GM12878 (cell line): ENCODE measurements at regions not wholly inside any gene's neighbourhood (a gene's known extent, or its start where the extent isn't known, plus 50 kb on each side); places are given as distances from the start of the nearest gene placed in this dataset.

ENCODE experiments used
- ATAC-seq: fragments of 200-7000 bp; cut with Tn5 transposase; 3 replicates; pipeline ENCODE4 v1.9.1; 2020; ENCODE audit warnings: mild to moderate bottlenecking, moderate library complexity
- BruUV-seq: library from RNA; stranded (reverse); fragments of 400-500 nt; replicated peaks from 2 replicates; lab custom pipeline; 2021; lab: Mats Ljungman, UMichigan
- CTCF ChIA-PET: fragments of 300-600 bp; sonication (Branson Sonifier 250); formaldehyde crosslinking; extraction: SDS; loops from one replicate; lab custom pipeline; 2021; ENCODE audit warnings: inconsistent platforms; lab: Yijun Ruan, JAX
- POLR2A ChIA-PET: fragments of 350-600 bp; formaldehyde crosslinking; extraction: SDS; loops from one replicate; lab custom pipeline; 2021; ENCODE audit warnings: inconsistent platforms; lab: Charles Lee
- RAD21 ChIA-PET: fragments of 300-600 bp; sonication (Branson Sonifier 250); formaldehyde crosslinking; loops from one replicate; lab custom pipeline; 2023; ENCODE audit warnings: antibody characterized with exemption; ENCODE audit not compliant: unreplicated experiment; lab: Charles Lee
- SMC1A ChIA-PET: fragments of 300-600 bp; sonication (Branson Sonifier 250); formaldehyde crosslinking; loops from one replicate; lab custom pipeline; 2023; ENCODE audit not compliant: unreplicated experiment, uncharacterized antibody; lab: Charles Lee
- DNase-seq: peaks from one replicate; pipeline ENCODE4 v3.0.0-alpha.2; 2011; ENCODE audit warnings: low read depth, low spot score
- FAIRE-seq: peaks from 3 replicates; lab custom pipeline; 2011; peaks lifted over from hg19 to GRCh38; lab: Jason Lieb, UNC
- H2AFZ ChIP-seq: 2 replicates; pipeline ENCODE4 v1.6.0; 2011; ENCODE audit warnings: low read depth, low read length, control low read depth; ENCODE audit not compliant: control insufficient read depth
- H3K27ac ChIP-seq: 2 replicates; pipeline ENCODE4 v1.5.1; 2011; ENCODE audit warnings: control low read depth; ENCODE audit not compliant: control insufficient read depth, insufficient read depth
- H3K27me3 ChIP-seq, 2 experiments: replicated peaks in 1 of 2; 2 replicates each; pipeline versions ENCODE4 v1.6.0 to v1.6.1; 2011; ENCODE audit warnings: low read length in 1 of 2; ENCODE audit not compliant: control insufficient read depth in 2 of 2, insufficient read depth in 2 of 2
- H3K36me3 ChIP-seq, 2 experiments: 2 replicates each; pipeline ENCODE4 v1.5.1; 2011; ENCODE audit warnings: low read length in 1 of 2; ENCODE audit not compliant: control insufficient read depth in 2 of 2, insufficient read depth in 2 of 2
- H3K4me1 ChIP-seq: 2 replicates; pipeline ENCODE4 v1.6.1; 2011; ENCODE audit warnings: mild to moderate bottlenecking, low read length, moderate library complexity, mixed read lengths; ENCODE audit not compliant: control insufficient read depth, insufficient read depth
- H3K4me2 ChIP-seq: 2 replicates; pipeline ENCODE4 v1.6.0; 2011; ENCODE audit warnings: control low read depth; ENCODE audit not compliant: control insufficient read depth, insufficient read depth
- H3K4me3 ChIP-seq: fragments of 200-600 bp; sonication (generic); 2 replicates; pipeline ENCODE4 v1.5.1; 2016
- H3K79me2 ChIP-seq: 2 replicates; pipeline ENCODE4 v1.6.0; 2011; ENCODE audit warnings: low read length; ENCODE audit not compliant: control insufficient read depth, insufficient read depth
- H3K9ac ChIP-seq: 2 replicates; pipeline ENCODE4 v1.8.0; 2011; ENCODE audit warnings: low read length, control low read depth, mixed read lengths; ENCODE audit not compliant: control insufficient read depth, insufficient read depth
- H3K9me3 ChIP-seq: replicated peaks from 3 replicates; pipeline ENCODE4 v1.5.1; 2011; ENCODE audit warnings: mild to moderate bottlenecking, low read length; ENCODE audit not compliant: control insufficient read depth, insufficient read depth
- H4K20me1 ChIP-seq: 2 replicates; pipeline ENCODE4 v1.6.0; 2011; ENCODE audit not compliant: control insufficient read depth, insufficient read depth
- BRCA1 ChIP-seq: IDR thresholded peaks from 2 replicates; pipeline ENCODE4 v1.6.1; 2011; ENCODE audit warnings: low read depth, low read length, improper control_type of control experiment
- E2F4 ChIP-seq: IDR thresholded peaks from 2 replicates; pipeline ENCODE4 v1.6.1; 2012; ENCODE audit warnings: low read depth, low read length, improper control_type of control experiment
- EP300 ChIP-seq, 2 experiments: fragments of 150-350 bp in 1 of 2; IDR thresholded peaks; 2 replicates each; pipeline ENCODE4 v1.6.1; 2011 to 2012; ENCODE audit warnings: low read depth in 2 of 2, low read length in 2 of 2, borderline replicate concordance in 1 of 2, improper control_type of control experiment in 1 of 2, inconsistent platforms in 1 of 2; ENCODE audit not compliant: control insufficient read depth in 1 of 2
- LARP7 ChIP-seq: fragments of 450-650 bp; IDR thresholded peaks from 2 replicates; pipeline ENCODE4 v1.6.1; 2017; ENCODE audit warnings: mild to moderate bottlenecking
- MTA2 ChIP-seq: fragments of 450-650 bp; IDR thresholded peaks from 2 replicates; pipeline ENCODE4 v1.6.1; 2016; ENCODE audit warnings: low read depth, mild to moderate bottlenecking, moderate library complexity
- MYB ChIP-seq: fragments of 150-350 bp; IDR thresholded peaks from 2 replicates; pipeline ENCODE4 v1.6.1; 2014; ENCODE audit warnings: mild to moderate bottlenecking, low read depth, low read length, borderline replicate concordance
- RELA ChIP-seq: fragments of 450-650 bp; IDR thresholded peaks from 2 replicates; pipeline ENCODE4 v1.8.0; 2014; ENCODE audit warnings: borderline replicate concordance; ENCODE audit not compliant: partially characterized antibody
- RELB ChIP-seq: fragments of 450-650 bp; IDR thresholded peaks from 2 replicates; pipeline ENCODE4 v1.6.1; 2017; ENCODE audit warnings: low read depth, mild to moderate bottlenecking, moderate library complexity
- SMARCA5 ChIP-seq: fragments of 450-650 bp; IDR thresholded peaks from 2 replicates; pipeline ENCODE4 v1.6.1; 2017; ENCODE audit warnings: mild to moderate bottlenecking
- SUZ12 ChIP-seq: fragments of 200-600 bp; sonication (generic); IDR thresholded peaks from one replicate; pipeline ENCODE4 v1.6.1; 2018; ENCODE audit warnings: antibody characterized with exemption, mild to moderate bottlenecking; ENCODE audit not compliant: unreplicated experiment
- TCF3 ChIP-seq: IDR thresholded peaks from 2 replicates; pipeline ENCODE4 v1.6.1; 2012; ENCODE audit warnings: low read depth, mild to moderate bottlenecking, low read length, borderline replicate concordance; ENCODE audit not compliant: insufficient read depth
- WGBS: methylation state at CpG from one replicate; pipeline ENCODE4 v1.1.6; 2016; ENCODE audit warnings: low lambda C conversion rate; ENCODE audit not compliant: insufficient replicate concordance, insufficient coverage; ENCODE audit errors: missing lambda C conversion rate; 5-methylcytosine and 5-hydroxymethylcytosine counted together
- in situ Hi-C: fragments of 300-500 bp; cut with MboI; formaldehyde crosslinking; loops from 9 replicates; pipeline ENCODE4 v1.14.3; 2018; ENCODE audit warnings: mixed read lengths
- intact Hi-C: fragments of 100-400 bp; cut with micrococcal nuclease; formaldehyde crosslinking; loops from one replicate; pipeline ENCODE4 v1.14.2; 2022; ENCODE audit not compliant: unreplicated experiment
- TF ChIP-seq, protein P1 (sequence below): fragments of 450-650 bp; IDR thresholded peaks from 2 replicates; pipeline ENCODE4 v1.6.1; 2017; ENCODE audit warnings: mild to moderate bottlenecking, moderate library complexity
- TF ChIP-seq, protein P2 (sequence below): fragments of 450-650 bp; IDR thresholded peaks from 2 replicates; pipeline ENCODE4 v1.6.1; 2016; ENCODE audit warnings: mild to moderate bottlenecking

- POLR2A ChIA-PET: interaction anchor here (1.0 to 2.3 kb wide), 3 partner anchors 18 to 26 kb away, joined by 3 to 11 read pairs (median 3); no protein-coding TSS in a partner anchor
- no peak overlapping the region for H3K4me3 ChIP-seq
- no TSS peak for BruUV-seq
- TF ChIP-seq BRCA1 (no peak), MTA2 (no peak), E2F4 (no peak), MYB (no peak), EP300 (IDR thresholded peaks at IDR 0.05; ENCODE audit: borderline replicate concordance in 1 of 2, control insufficient read depth in 1 of 2, low read depth in 2 of 2, low read length in 2 of 2) (no peak), RELB (no peak), TCF3 (no peak), RELA (no peak), SUZ12 (no peak), LARP7 (no peak), SMARCA5 (no peak)
- TF ChIP-seq, protein P1, sequence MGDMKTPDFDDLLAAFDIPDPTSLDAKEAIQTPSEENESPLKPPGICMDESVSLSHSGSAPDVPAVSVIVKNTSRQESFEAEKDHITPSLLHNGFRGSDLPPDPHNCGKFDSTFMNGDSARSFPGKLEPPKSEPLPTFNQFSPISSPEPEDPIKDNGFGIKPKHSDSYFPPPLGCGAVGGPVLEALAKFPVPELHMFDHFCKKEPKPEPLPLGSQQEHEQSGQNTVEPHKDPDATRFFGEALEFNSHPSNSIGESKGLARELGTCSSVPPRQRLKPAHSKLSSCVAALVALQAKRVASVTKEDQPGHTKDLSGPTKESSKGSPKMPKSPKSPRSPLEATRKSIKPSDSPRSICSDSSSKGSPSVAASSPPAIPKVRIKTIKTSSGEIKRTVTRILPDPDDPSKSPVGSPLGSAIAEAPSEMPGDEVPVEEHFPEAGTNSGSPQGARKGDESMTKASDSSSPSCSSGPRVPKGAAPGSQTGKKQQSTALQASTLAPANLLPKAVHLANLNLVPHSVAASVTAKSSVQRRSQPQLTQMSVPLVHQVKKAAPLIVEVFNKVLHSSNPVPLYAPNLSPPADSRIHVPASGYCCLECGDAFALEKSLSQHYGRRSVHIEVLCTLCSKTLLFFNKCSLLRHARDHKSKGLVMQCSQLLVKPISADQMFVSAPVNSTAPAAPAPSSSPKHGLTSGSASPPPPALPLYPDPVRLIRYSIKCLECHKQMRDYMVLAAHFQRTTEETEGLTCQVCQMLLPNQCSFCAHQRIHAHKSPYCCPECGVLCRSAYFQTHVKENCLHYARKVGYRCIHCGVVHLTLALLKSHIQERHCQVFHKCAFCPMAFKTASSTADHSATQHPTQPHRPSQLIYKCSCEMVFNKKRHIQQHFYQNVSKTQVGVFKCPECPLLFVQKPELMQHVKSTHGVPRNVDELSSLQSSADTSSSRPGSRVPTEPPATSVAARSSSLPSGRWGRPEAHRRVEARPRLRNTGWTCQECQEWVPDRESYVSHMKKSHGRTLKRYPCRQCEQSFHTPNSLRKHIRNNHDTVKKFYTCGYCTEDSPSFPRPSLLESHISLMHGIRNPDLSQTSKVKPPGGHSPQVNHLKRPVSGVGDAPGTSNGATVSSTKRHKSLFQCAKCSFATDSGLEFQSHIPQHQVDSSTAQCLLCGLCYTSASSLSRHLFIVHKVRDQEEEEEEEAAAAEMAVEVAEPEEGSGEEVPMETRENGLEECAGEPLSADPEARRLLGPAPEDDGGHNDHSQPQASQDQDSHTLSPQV: no peak
- TF ChIP-seq, protein P2, sequence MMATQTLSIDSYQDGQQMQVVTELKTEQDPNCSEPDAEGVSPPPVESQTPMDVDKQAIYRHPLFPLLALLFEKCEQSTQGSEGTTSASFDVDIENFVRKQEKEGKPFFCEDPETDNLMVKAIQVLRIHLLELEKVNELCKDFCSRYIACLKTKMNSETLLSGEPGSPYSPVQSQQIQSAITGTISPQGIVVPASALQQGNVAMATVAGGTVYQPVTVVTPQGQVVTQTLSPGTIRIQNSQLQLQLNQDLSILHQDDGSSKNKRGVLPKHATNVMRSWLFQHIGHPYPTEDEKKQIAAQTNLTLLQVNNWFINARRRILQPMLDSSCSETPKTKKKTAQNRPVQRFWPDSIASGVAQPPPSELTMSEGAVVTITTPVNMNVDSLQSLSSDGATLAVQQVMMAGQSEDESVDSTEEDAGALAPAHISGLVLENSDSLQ: no peak
Measured at GRCh38 chr2:111220962-111221361, 100.2 kb downstream of the BCL2L11 start.

More at GRCh38 chr2:111220962-111221361, 100.2 kb downstream of the BCL2L11 start:
- Histone ChIP-seq H3K27me3 (no peaks in the 10 kb centered on the region), H3K9ac (no peak overlapping the region), H3K9me3 (peaks cover 19% of the 10 kb centered on the region), H4K20me1 (no peaks in the 10 kb centered on the region), H2AFZ (no peak overlapping the region), H3K4me1 (peaks cover 22% of the 10 kb centered on the region), H3K36me3 (no peaks in the 10 kb centered on the region), H3K4me2 (no peak overlapping the region), H3K79me2 (no peaks in the 10 kb centered on the region), H3K27ac (no peak overlapping the region)
- in situ Hi-C loops: loop anchor here (25.0 kb wide), 1 partner anchor 359 kb away; no protein-coding TSS in a partner anchor
- ChIA-PET CTCF (interaction anchor here (1.3 to 2.4 kb wide), 2 partner anchors 18 to 20 kb away, joined by 5 to 12 read pairs; no protein-coding TSS in a partner anchor), SMC1A (interaction anchor here (0.6 to 6.7 kb wide), 7 partner anchors 13 to 1885 kb away, joined by 3 to 108 read pairs (median 10); partner anchors contain the start of gene BCL2L11), RAD21 (interaction anchor here (1.0 to 5.3 kb wide), 5 partner anchors 12 to 101 kb away, joined by 5 to 52 read pairs (median 27); partner anchors contain the start of gene BCL2L11)
- no peak for DNase-seq
- no peak for FAIRE-seq
- no peak for ATAC-seq
- WGBS: 93% methylated on average over 1 of the region's 1 CpG
- intact Hi-C loops: no loop called here
